Adipose tissue (tissue), 3 donors: ENCODE measurements at regions not wholly inside any gene's neighbourhood (a gene's known extent, or its start where the extent isn't known, plus 50 kb on each side); places are given as distances from the start of the nearest gene placed in this dataset.

Experiments used
- H3K27ac ChIP-seq: one replicate; pipeline ENCODE4 v1.5.1; 2013; ENCODE audit warnings: low read depth, low read length
- WGBS, 3 donors: extraction: QIAGEN DNeasy Blood & Tissue Kit; methylation state at CpG; one replicate each; pipeline ENCODE4 v1.1.7; 2013; 5-methylcytosine and 5-hydroxymethylcytosine counted together
- donor health status: healthy with polysubstance abuse.
- donor health status: Bipolar disorder and iron deficiency.
- donor health status: healthy.

GRCh38 chr1:56331892-56332567 is 247.3 kb downstream of the PLPP3 start:
- 67 to 86% (median 84%) methylated on average over 12 of the region's 12 CpGs for WGBS, 3 donors
- H3K27ac ChIP-seq: no peak overlapping the region

GRCh38 chr1:56331207-56331891 is 248.0 kb downstream of the PLPP3 start:
- H3K27ac ChIP-seq: no peak overlapping the region
- 86 to 98% (median 96%) methylated on average over 2 of the region's 2 CpGs for WGBS, 3 donors

- no peak overlapping the region for H3K27ac ChIP-seq
- WGBS, 3 donors: 68 to 89% (median 80%) methylated on average over 1 of the region's 1 CpG
Observed at GRCh38 chr1:56330391-56331026, 248.9 kb downstream of the PLPP3 start.

GRCh38 chr1:56329970-56330369 is 249.4 kb downstream of the PLPP3 start:
- H3K27ac ChIP-seq: no peak overlapping the region
- 86 to 97% (median 95%) methylated on average over 1 of the region's 1 CpG for WGBS, 3 donors

- WGBS, 3 donors: 86 to 93% (median 92%) methylated on average over 1 of the region's 1 CpG
- H3K27ac ChIP-seq: no peak overlapping the region
Observed at GRCh38 chr1:56327195-56327594, 252.2 kb downstream of the PLPP3 start.

- 72 to 78% (median 74%) methylated on average over 3 of the region's 3 CpGs for WGBS, 3 donors
Observed at GRCh38 chr1:56326056-56326455, 253.3 kb downstream of the PLPP3 start.

GRCh38 chr1:56324504-56324903 is 254.9 kb downstream of the PLPP3 start:
- 97 to 98% (median 97%) methylated on average over 1 of the region's 1 CpG for WGBS, 3 donors

More at GRCh38 chr1:56326056-56326455, 253.3 kb downstream of the PLPP3 start:
- no peak overlapping the region for H3K27ac ChIP-seq

GRCh38 chr1:56322211-56322610 is 257.2 kb downstream of the PLPP3 start:
- WGBS, 3 donors: 83 to 93% (median 92%) methylated on average over 3 of the region's 3 CpGs
- no peak overlapping the region for H3K27ac ChIP-seq

More at GRCh38 chr1:56324504-56324903, 254.9 kb downstream of the PLPP3 start:
- no peak overlapping the region for H3K27ac ChIP-seq

- H3K27ac ChIP-seq: no peak overlapping the region
- WGBS, 3 donors: 80 to 89% (median 82%) methylated on average over 4 of the region's 4 CpGs
Observed at GRCh38 chr1:56321150-56321490, 258.2 kb downstream of the PLPP3 start.

GRCh38 chr1:56320464-56321149 is 258.8 kb downstream of the PLPP3 start:
- no peak overlapping the region for H3K27ac ChIP-seq
- 60 to 69% (median 65%) methylated on average over 3 of the region's 3 CpGs for WGBS, 3 donors

GRCh38 chr1:56317722-56318121 is 261.6 kb downstream of the PLPP3 start:
- WGBS, 3 donors: 94 to 97% (median 96%) methylated on average over 8 of the region's 8 CpGs

GRCh38 chr1:56315293-56315942 is 263.9 kb downstream of the PLPP3 start:
- 86 to 97% (median 97%) methylated on average over 3 of the region's 3 CpGs for WGBS, 3 donors
- H3K27ac ChIP-seq: no peak overlapping the region

More at GRCh38 chr1:56317722-56318121, 261.6 kb downstream of the PLPP3 start:
- H3K27ac ChIP-seq: no peak overlapping the region

GRCh38 chr1:56313560-56313959 is 265.8 kb downstream of the PLPP3 start:
- no peak overlapping the region for H3K27ac ChIP-seq
- 94 to 95% (median 95%) methylated on average over 2 of the region's 2 CpGs for WGBS, 3 donors

GRCh38 chr1:56311766-56312165 is 267.6 kb downstream of the PLPP3 start:
- WGBS, 3 donors: 71 to 95% (median 76%) methylated on average over 2 of the region's 2 CpGs
- H3K27ac ChIP-seq: no peak overlapping the region

- H3K27ac ChIP-seq: no peak overlapping the region
- WGBS, 3 donors: 86 to 88% (median 87%) methylated on average over 3 of the region's 3 CpGs
Observed at GRCh38 chr1:56310945-56311344, 268.4 kb downstream of the PLPP3 start.

- no peak overlapping the region for H3K27ac ChIP-seq
- 61 to 72% (median 68%) methylated on average over 1 of the region's 1 CpG for WGBS, 3 donors
Observed at GRCh38 chr1:56309065-56309464, 270.3 kb downstream of the PLPP3 start.

GRCh38 chr1:56304975-56305374 is 274.4 kb downstream of the PLPP3 start:
- H3K27ac ChIP-seq: no peak overlapping the region
- 70 to 83% (median 70%) methylated on average over 4 of the region's 4 CpGs for WGBS, 3 donors

- H3K27ac ChIP-seq: no peak overlapping the region
- 90 to 95% (median 92%) methylated on average over 1 of the region's 1 CpG for WGBS, 3 donors
Observed at GRCh38 chr1:56303805-56304204, 275.6 kb downstream of the PLPP3 start.
